K562 (cell line): ENCODE measurements at regions not wholly inside any gene's neighbourhood (a gene's known extent, or its start where the extent isn't known, plus 50 kb on each side); places are given as distances from the start of the nearest gene placed in this dataset.

Source experiments
- ATAC-seq: fragments of 200-7000 bp; cut with Tn5 transposase; 3 replicates; pipeline ENCODE4 v1.9.1; 2020; ENCODE audit warnings: moderate library complexity
- BruUV-seq: library from RNA; stranded (reverse); fragments of 400-500 nt; replicated peaks from 2 replicates; lab custom pipeline; 2021; lab: Mats Ljungman, UMichigan
- CTCF ChIA-PET: fragments of 300-600 bp; formaldehyde crosslinking; extraction: SDS; loops from one replicate; lab custom pipeline; 2021; ENCODE audit warnings: low intra/inter-chr PET ratio; lab: Yijun Ruan, JAX
- POLR2A ChIA-PET: fragments of 300-600, 350-650 bp; sonication (Branson Sonifier 250); formaldehyde crosslinking; extraction: SDS; loops from one replicate; lab custom pipeline; 2021; ENCODE audit warnings: antibody characterized with exemption, inconsistent platforms; lab: Yijun Ruan, JAX
- DNase-seq, 4 experiments: peaks; one replicate each; pipeline versions ENCODE4 v3.0.0 to v3.0.0-alpha.2; 2011 to 2018; ENCODE audit warnings: low spot score in 3 of 4, mixed read lengths in 3 of 4; ENCODE audit errors: extremely low read depth in 1 of 4
- FAIRE-seq: peaks from 2 replicates; lab custom pipeline; 2011; peaks lifted over from hg19 to GRCh38; lab: Jason Lieb, UNC
- H2AFZ ChIP-seq: 2 replicates; pipeline ENCODE4 v1.6.0; 2011; ENCODE audit warnings: low read depth, low read length, control low read depth, inconsistent platforms
- H3K27ac ChIP-seq: fragments of 200-600 bp; 3 replicates; pipeline ENCODE4 v1.8.0; 2011; ENCODE audit warnings: low read depth, mild to moderate bottlenecking, control low read depth, inconsistent platforms, low read length, moderate library complexity, mixed read lengths; ENCODE audit errors: extremely low read depth
- H3K27me3 ChIP-seq, 2 experiments: fragments of 300-600 bp in 1 of 2; 2 replicates in 1 of 2; 3 replicates in 1 of 2; pipeline versions ENCODE4 v1.6.0 to v1.8.0; 2011; ENCODE audit warnings: inconsistent platforms in 2 of 2, low read length in 2 of 2, mild to moderate bottlenecking in 1 of 2, mixed read lengths in 1 of 2, moderate library complexity in 1 of 2; ENCODE audit not compliant: control insufficient read depth in 2 of 2, insufficient read depth in 2 of 2
- H3K36me3 ChIP-seq: fragments of 300-600 bp; 3 replicates; pipeline ENCODE4 v1.8.0; 2011; ENCODE audit warnings: mild to moderate bottlenecking, low read length, inconsistent platforms; ENCODE audit not compliant: control insufficient read depth, insufficient read depth
- H3K4me1 ChIP-seq, 2 experiments: fragments of 200-600 bp in 1 of 2; replicated peaks in 1 of 2; 2 replicates in 1 of 2; 3 replicates in 1 of 2; pipeline versions ENCODE4 v1.5.1 to v1.8.0; 2011; ENCODE audit warnings: inconsistent platforms in 2 of 2, low read length in 2 of 2, mild to moderate bottlenecking in 1 of 2, mixed read lengths in 1 of 2, moderate library complexity in 1 of 2; ENCODE audit not compliant: control insufficient read depth in 2 of 2, insufficient read depth in 2 of 2
- H3K4me2 ChIP-seq: 2 replicates; pipeline ENCODE4 v1.6.1; 2011; ENCODE audit warnings: low read length, control low read depth, inconsistent platforms, mixed read lengths; ENCODE audit not compliant: insufficient read depth
- H3K4me3 ChIP-seq: fragments of 200-600 bp; sonication (generic), shearing (Covaris generic); 2 replicates; pipeline ENCODE4 v1.5.1; 2016; ENCODE audit warnings: control low read depth, inconsistent platforms
- H3K79me2 ChIP-seq: fragments of 200-600 bp; 3 replicates; pipeline ENCODE4 v1.8.0; 2011; ENCODE audit warnings: low read length, inconsistent platforms; ENCODE audit not compliant: control insufficient read depth, insufficient read depth
- H3K9ac ChIP-seq, 2 experiments: 2 replicates each; pipeline versions ENCODE4 v1.6.0 to v1.6.1; 2011; ENCODE audit warnings: low read depth in 2 of 2, low read length in 2 of 2, control low read depth in 1 of 2, inconsistent platforms in 1 of 2, mild to moderate bottlenecking in 1 of 2, mixed read lengths in 1 of 2; ENCODE audit not compliant: insufficient read depth in 1 of 2
- H3K9me1 ChIP-seq: one replicate; pipeline ENCODE4 v1.6.0; 2011; ENCODE audit warnings: inconsistent platforms, mild to moderate bottlenecking, low read length, moderate library complexity; ENCODE audit not compliant: control insufficient read depth, insufficient read depth
- H3K9me3 ChIP-seq: replicated peaks from 2 replicates; pipeline ENCODE4 v1.5.1; 2011; ENCODE audit warnings: low read depth, low read length, inconsistent platforms; ENCODE audit not compliant: control insufficient read depth, insufficient read depth
- H4K20me1 ChIP-seq: replicated peaks from 2 replicates; pipeline ENCODE4 v1.6.1; 2011; ENCODE audit warnings: low read length, inconsistent platforms, mixed read lengths; ENCODE audit not compliant: control insufficient read depth, insufficient read depth
- CHAMP1 ChIP-seq: fragments of 450-650 bp; IDR thresholded peaks from 2 replicates; pipeline ENCODE4 v1.6.1; 2016; ENCODE audit warnings: mild to moderate bottlenecking
- CSDE1 ChIP-seq, 2 experiments: fragments of 450-650 bp; IDR thresholded peaks; 2 replicates each; pipeline ENCODE4 v1.6.1; 2016; ENCODE audit warnings: mild to moderate bottlenecking in 1 of 2
- CTCF ChIP-seq, 3 experiments: IDR thresholded peaks in 2 of 3; conservative IDR thresholded peaks in 1 of 3; 2 replicates each; pipeline ENCODE4 v1.5.1; 2011 to 2012; ENCODE audit warnings: low read length in 3 of 3, mild to moderate bottlenecking in 3 of 3, control low read depth in 2 of 3, improper control_type of control experiment in 1 of 3, inconsistent platforms in 1 of 3, low read depth in 1 of 3, mixed read lengths in 1 of 3, moderate library complexity in 1 of 3; ENCODE audit not compliant: insufficient read depth in 2 of 3
- EGR1 ChIP-seq: fragments of 450-650 bp; conservative IDR thresholded peaks from 2 replicates; pipeline ENCODE4 v1.6.1; 2017; ENCODE audit warnings: mild to moderate bottlenecking
- GATAD2A ChIP-seq: fragments of 450-650 bp; IDR thresholded peaks from 2 replicates; pipeline ENCODE4 v1.6.1; 2017
- HMGXB4 ChIP-seq: sonication (generic); formaldehyde crosslinking; IDR thresholded peaks from 2 replicates; pipeline ENCODE4 v1.8.1; 2023; ENCODE audit warnings: mild to moderate bottlenecking, missing genetic modification reagents
- JUNB ChIP-seq: fragments of 450-650 bp; formaldehyde crosslinking; conservative IDR thresholded peaks from 2 replicates; pipeline ENCODE4 v1.4.0; 2020; ENCODE audit warnings: mild to moderate bottlenecking
- NFATC3 ChIP-seq: fragments of 450-650 bp; IDR thresholded peaks from 2 replicates; pipeline ENCODE4 v1.6.1; 2017; ENCODE audit warnings: mild to moderate bottlenecking
- TBL1XR1 ChIP-seq, 2 experiments: IDR thresholded peaks; 2 replicates each; pipeline ENCODE4 v1.6.1; 2012; ENCODE audit warnings: improper control_type of control experiment in 2 of 2, low read length in 2 of 2, mild to moderate bottlenecking in 1 of 2
- ZNF124 ChIP-seq: sonication (generic); formaldehyde crosslinking; IDR thresholded peaks from 2 replicates; pipeline ENCODE4 v1.8.1; 2022; ENCODE audit warnings: missing genetic modification reagents
- ZNF444 ChIP-seq: fragments of 250-450 bp; sonication (Bioruptor Pico); IDR thresholded peaks from 2 replicates; pipeline ENCODE4 v1.4.0; 2020; ENCODE audit warnings: mild to moderate bottlenecking, moderate library complexity
- WGBS: fragments of 100-300 bp; shearing (Covaris generic); methylation state at CpG from one replicate; pipeline ENCODE4 v1.1.6; 2016; ENCODE audit warnings: low coverage, mixed read lengths; ENCODE audit not compliant: insufficient coverage; ENCODE audit errors: missing lambda C conversion rate; 5-methylcytosine and 5-hydroxymethylcytosine counted together
- in situ Hi-C: fragments of 300-500 bp; cut with MboI; formaldehyde crosslinking; loops from 4 replicates; pipeline ENCODE4 v1.15.0; 2018; ENCODE audit warnings: inconsistent platforms, mixed read lengths
- intact Hi-C: fragments of 100-400 bp; cut with micrococcal nuclease; formaldehyde crosslinking; loops from 2 replicates; pipeline ENCODE4 v1.14.2; 2022

- TF ChIP-seq HMGXB4 (CRISPR knock-in tag) (no peak), JUNB (CRISPR knock-in tag) (no peak), CHAMP1 (no peak), CSDE1 (IDR thresholded peaks at IDR 0.05) (no peak), NFATC3 (no peak)
These were observed 212.6 kb upstream of the FOXQ1 start (continued) for GRCh38 chr6:1099264-1099663.

GRCh38 chr6:1096967-1097765 is 214.7 kb upstream of the FOXQ1 start:
- ChIA-PET POLR2A (interaction anchor here (1.5 kb wide), 1 partner anchor 11 kb away, joined by 3 read pairs; no protein-coding TSS in a partner anchor), CTCF (interaction anchor here (0.5 kb wide), 1 partner anchor 517 kb away, joined by 3 read pairs; no protein-coding TSS in a partner anchor)
- no peaks in the 10 kb centered on the region for H3K36me3 ChIP-seq
- H3K4me1 ChIP-seq, result no peaks in the 10 kb centered on the region
- H3K9ac ChIP-seq, result no peak overlapping the region
- H3K79me2 ChIP-seq, result no peaks in the 10 kb centered on the region
- H3K27ac ChIP-seq, result no peak overlapping the region
- intact Hi-C loops (no loop called here), in situ Hi-C loops (no loop called here)
- 2% methylated on average over 10 of the region's 11 CpGs for WGBS
- H3K9me3 ChIP-seq, result no peaks in the 10 kb centered on the region
- no TSS peak for BruUV-seq
- no peaks in the 10 kb centered on the region for H3K9me1 ChIP-seq
- H3K4me2 ChIP-seq, result no peak overlapping the region
- peaks cover 27 to 39% of the 10 kb centered on the region in 2 experiments for H3K27me3 ChIP-seq
- H3K4me3 ChIP-seq, result no peak overlapping the region
- FAIRE-seq (no peak), ATAC-seq (peak; percentile 72), DNase-seq (no peak)
- H4K20me1 ChIP-seq, result peaks cover 4% of the 10 kb centered on the region
- no peak overlapping the region for H2AFZ ChIP-seq
- TF ChIP-seq EGR1 (no peak), TBL1XR1 (IDR thresholded peaks at IDR 0.05; ENCODE audit: low read length in 2 of 2) (no peak), CTCF (IDR thresholded peaks at IDR 0.05 in 2 of 3, conservative IDR thresholded peaks at IDR 0.05 in 1 of 3; ENCODE audit: insufficient read depth in 2 of 3, low read depth in 1 of 3, low read length in 3 of 3) (peak; percentile 13 to 17 (median 14); a peak in 2 of 6 replicates), ZNF124 (CRISPR knock-in tag) (no peak), GATAD2A (no peak), ZNF444 (CRISPR knock-in tag) (no peak)
